ENCODE measurements at regions not wholly inside any gene's neighbourhood (a gene's known extent, or its start where the extent isn't known, plus 50 kb on each side); places are given as distances from the start of the nearest gene placed in this dataset.

- TF ChIP-seq CTCF (IDR thresholded peaks at IDR 0.05): no peak
- TF ChIP-seq EZH2phosphoT487 (IDR thresholded peaks at IDR 0.05): no peak
- TF ChIP-seq EZH2 (IDR thresholded peaks at IDR 0.05): no peak
Observed at GRCh38 chr20:12327205-12327604, 409.5 kb downstream of the BTBD3 start.
